IMR-90 (cell line): ENCODE measurements at regions not wholly inside any gene's neighbourhood (a gene's known extent, or its start where the extent isn't known, plus 50 kb on each side); places are given as distances from the start of the nearest gene placed in this dataset.

ENCODE experiments used
- ATAC-seq: fragments of 200-7000 bp; cut with Tn5 transposase; 2 replicates; pipeline ENCODE4 v1.9.1; 2020; ENCODE audit warnings: low read depth, mild to moderate bottlenecking, moderate library complexity
- BruUV-seq: library from RNA; stranded (reverse); fragments of 400-500 nt; replicated peaks from 2 replicates; lab custom pipeline; 2021; lab: Mats Ljungman, UMichigan
- CTCF ChIA-PET: fragments of 300-600 bp; formaldehyde crosslinking; extraction: SDS; loops from one replicate; lab custom pipeline; 2021; ENCODE audit warnings: antibody characterized with exemption; lab: Yijun Ruan, JAX
- POLR2A ChIA-PET: fragments of 300-600 bp; sonication (Branson Sonifier 250); formaldehyde crosslinking; loops from one replicate; lab custom pipeline; 2022; ENCODE audit warnings: antibody characterized with exemption; ENCODE audit not compliant: unreplicated experiment; lab: Charles Lee
- DNase-seq: peaks from one replicate; pipeline ENCODE4 v3.0.0; 2013
- H2AFZ ChIP-seq: replicated peaks from 2 replicates; pipeline ENCODE3; 2013; ENCODE audit warnings: low read length, mild to moderate bottlenecking; ENCODE audit not compliant: poor library complexity
- H2AK5ac ChIP-seq: 2 replicates; pipeline ENCODE4 v1.6.1; 2013; ENCODE audit warnings: low read depth, low read length, inconsistent platforms
- H2AK9ac ChIP-seq: replicated peaks from 2 replicates; pipeline ENCODE3; 2013; ENCODE audit warnings: mild to moderate bottlenecking, low read depth, low read length, moderate library complexity; ENCODE audit not compliant: poor library complexity
- H2BK120ac ChIP-seq: 2 replicates; pipeline ENCODE4 v1.6.1; 2013; ENCODE audit warnings: low read depth, low read length, inconsistent platforms
- H2BK15ac ChIP-seq: 3 replicates; pipeline ENCODE4 v1.6.1; 2013; ENCODE audit warnings: low read depth, low read length, inconsistent platforms
- H2BK20ac ChIP-seq: 2 replicates; pipeline ENCODE4 v1.6.1; 2013; ENCODE audit warnings: low read depth, mild to moderate bottlenecking, inconsistent platforms, low read length, moderate library complexity
- H2BK5ac ChIP-seq: 2 replicates; pipeline ENCODE4 v1.6.1; 2013; ENCODE audit warnings: mild to moderate bottlenecking, low read depth, low read length, inconsistent platforms; ENCODE audit not compliant: poor library complexity, severe bottlenecking
- H3K14ac ChIP-seq: replicated peaks from 2 replicates; pipeline ENCODE4 v1.6.1; 2013; ENCODE audit warnings: low read depth, low read length, inconsistent platforms
- H3K18ac ChIP-seq: 2 replicates; pipeline ENCODE4 v1.6.1; 2013; ENCODE audit warnings: low read depth, low read length, control low read depth
- H3K23ac ChIP-seq: 2 replicates; pipeline ENCODE4 v1.6.1; 2013; ENCODE audit warnings: low read depth, low read length, inconsistent platforms
- H3K27ac ChIP-seq: 2 replicates; pipeline ENCODE4 v1.5.1; 2013; ENCODE audit warnings: mild to moderate bottlenecking, control low read depth, low read length; ENCODE audit not compliant: insufficient read depth
- H3K27me3 ChIP-seq: 2 replicates; pipeline ENCODE4 v1.6.1; 2013; ENCODE audit warnings: low read length; ENCODE audit not compliant: control insufficient read depth, insufficient read depth
- H3K36me3 ChIP-seq: 2 replicates; pipeline ENCODE4 v1.6.1; 2013; ENCODE audit warnings: low read length, mixed read lengths; ENCODE audit not compliant: control insufficient read depth, insufficient read depth
- H3K4ac ChIP-seq: 2 replicates; pipeline ENCODE4 v1.6.1; 2013; ENCODE audit warnings: low read depth, low read length, inconsistent platforms
- H3K4me1 ChIP-seq: 2 replicates; pipeline ENCODE4 v1.6.1; 2013; ENCODE audit warnings: low read length, mixed read lengths; ENCODE audit not compliant: control insufficient read depth, insufficient read depth
- H3K4me2 ChIP-seq: 2 replicates; pipeline ENCODE4 v1.6.1; 2013; ENCODE audit warnings: low read depth, mild to moderate bottlenecking, control low read depth, low read length, moderate library complexity
- H3K4me3 ChIP-seq: 2 replicates; pipeline ENCODE4 v1.5.1; 2013; ENCODE audit warnings: low read depth, mild to moderate bottlenecking, control low read depth, low read length, moderate library complexity; ENCODE audit not compliant: insufficient read depth
- H3K56ac ChIP-seq: 2 replicates; pipeline ENCODE4 v1.6.1; 2013; ENCODE audit warnings: low read length, inconsistent platforms; ENCODE audit not compliant: insufficient read depth; ENCODE audit errors: extremely low read depth
- H3K79me1 ChIP-seq, 2 experiments: 2 replicates each; pipeline ENCODE4 v1.6.1; 2013; ENCODE audit warnings: low read length in 2 of 2, inconsistent platforms in 1 of 2, low read depth in 1 of 2
- H3K9ac ChIP-seq: 2 replicates; pipeline ENCODE4 v1.6.1; 2013; ENCODE audit warnings: low read depth, low read length, control low read depth
- H3K9me1 ChIP-seq: 2 replicates; pipeline ENCODE4 v1.6.1; 2013; ENCODE audit warnings: low read length, inconsistent platforms; ENCODE audit not compliant: insufficient read depth
- H3K9me3 ChIP-seq: 2 replicates; pipeline ENCODE4 v1.6.1; 2013; ENCODE audit warnings: low read length; ENCODE audit not compliant: control insufficient read depth, insufficient read depth
- H4K20me1 ChIP-seq: 2 replicates; pipeline ENCODE4 v1.6.1; 2013; ENCODE audit warnings: low read length, inconsistent platforms; ENCODE audit not compliant: insufficient read depth
- H4K5ac ChIP-seq: 2 replicates; pipeline ENCODE4 v1.6.1; 2013; ENCODE audit warnings: mild to moderate bottlenecking, low read depth, low read length, control low read depth
- H4K8ac ChIP-seq, 2 experiments: 2 replicates each; pipeline ENCODE4 v1.6.1; 2013; ENCODE audit warnings: low read depth in 2 of 2, low read length in 2 of 2, control low read depth in 1 of 2, inconsistent platforms in 1 of 2
- H4K91ac ChIP-seq: 2 replicates; pipeline ENCODE4 v1.6.1; 2013; ENCODE audit warnings: low read depth, low read length, inconsistent platforms; ENCODE audit not compliant: insufficient read depth
- RAD21 ChIP-seq: IDR thresholded peaks from 2 replicates; pipeline ENCODE4 v1.6.1; 2012; ENCODE audit warnings: low read length, improper control_type of control experiment
- RCOR1 ChIP-seq: IDR thresholded peaks from 2 replicates; pipeline ENCODE4 v1.6.1; 2012; ENCODE audit warnings: mild to moderate bottlenecking, low read length, improper control_type of control experiment; ENCODE audit not compliant: insufficient replicate concordance
- SMC3 ChIP-seq: fragments of 150-350 bp; IDR thresholded peaks from 2 replicates; pipeline ENCODE4 v1.6.1; 2016; ENCODE audit warnings: low read depth, mild to moderate bottlenecking, antibody characterized with exemption, low read length, moderate library complexity
- WGBS, 2 experiments: methylation state at CpG; one replicate each; pipeline versions ENCODE4 v1.1.5 to v1.1.7; 2013; ENCODE audit warnings: missing lambda C conversion rate in 2 of 2; ENCODE audit not compliant: insufficient read length in 1 of 2; ENCODE audit errors: extremely low coverage in 2 of 2; 5-methylcytosine and 5-hydroxymethylcytosine counted together
- dilution Hi-C: fragments of 300-500 bp; cut with HindIII; formaldehyde crosslinking; loops from one replicate; pipeline ENCODE4 v1.14.3; 2018; ENCODE audit warnings: low sequenced_read_pairs; ENCODE audit not compliant: unreplicated experiment
- in situ Hi-C: fragments of 300-500 bp; cut with MboI; formaldehyde crosslinking; loops from 3 replicates; pipeline ENCODE4 v1.14.3; 2019; ENCODE audit warnings: low sequenced_read_pairs, inconsistent platforms, mixed read lengths
- intact Hi-C: fragments of 100-400 bp; cut with micrococcal nuclease; formaldehyde crosslinking; loops from 2 replicates; pipeline ENCODE4 v1.10.0; 2022

- Histone ChIP-seq H3K36me3 (no peaks in the 10 kb centered on the region), H3K9me3 (no peaks in the 10 kb centered on the region), H2AK5ac (no peak overlapping the region), H3K9ac (no peak overlapping the region), H3K79me1 (no peaks in the 10 kb centered on the region), H3K4me2 (no peak overlapping the region), H3K18ac (no peak overlapping the region), H3K27me3 (no peaks in the 10 kb centered on the region), H2BK5ac (no peak overlapping the region), H3K9me1 (no peaks in the 10 kb centered on the region), H2AFZ (no peak overlapping the region), H2BK20ac (no peak overlapping the region), H4K5ac (no peak overlapping the region), H4K91ac (no peak overlapping the region), H3K4ac (no peak overlapping the region), H3K4me1 (no peaks in the 10 kb centered on the region), H3K56ac (no peak overlapping the region), H3K4me3 (no peak overlapping the region), H3K23ac (no peak overlapping the region), H4K8ac (no peak overlapping the region), H2AK9ac (no peak overlapping the region), H3K27ac (no peak overlapping the region), H4K20me1 (no peaks in the 10 kb centered on the region), H2BK15ac (no peak overlapping the region), H2BK120ac (no peak overlapping the region), H3K14ac (no peak overlapping the region)
- in situ Hi-C loops (no loop called here), dilution Hi-C loops (no loop called here), intact Hi-C loops (no loop called here)
- no CpG with 5 or more reads among the region's 1 CpG for WGBS, 2 experiments
- ATAC-seq: no peak
- no TSS peak for BruUV-seq
- POLR2A ChIA-PET: no interaction called here
- no peak for TF ChIP-seq RCOR1
- no peak for TF ChIP-seq RAD21
- no peak for TF ChIP-seq SMC3
- CTCF ChIA-PET: no interaction called here
- no peak for DNase-seq
Observed at GRCh38 chr11:38131535-38131934, 1533.5 kb upstream of the RAG2 start.
